GM12878 (cell line): ENCODE measurements at regions not wholly inside any gene's neighbourhood (a gene's known extent, or its start where the extent isn't known, plus 50 kb on each side); places are given as distances from the start of the nearest gene placed in this dataset.

Source experiments
- ATAC-seq: fragments of 200-7000 bp; cut with Tn5 transposase; 3 replicates; pipeline ENCODE4 v1.9.1; 2020; ENCODE audit warnings: mild to moderate bottlenecking, moderate library complexity
- BruUV-seq: library from RNA; stranded (reverse); fragments of 400-500 nt; replicated peaks from 2 replicates; lab custom pipeline; 2021; lab: Mats Ljungman, UMichigan
- CTCF ChIA-PET: fragments of 300-600 bp; sonication (Branson Sonifier 250); formaldehyde crosslinking; extraction: SDS; loops from one replicate; lab custom pipeline; 2021; ENCODE audit warnings: inconsistent platforms; lab: Yijun Ruan, JAX
- POLR2A ChIA-PET: fragments of 350-600 bp; formaldehyde crosslinking; extraction: SDS; loops from one replicate; lab custom pipeline; 2021; ENCODE audit warnings: inconsistent platforms; lab: Charles Lee
- RAD21 ChIA-PET: fragments of 300-600 bp; sonication (Branson Sonifier 250); formaldehyde crosslinking; loops from one replicate; lab custom pipeline; 2023; ENCODE audit warnings: antibody characterized with exemption; ENCODE audit not compliant: unreplicated experiment; lab: Charles Lee
- SMC1A ChIA-PET: fragments of 300-600 bp; sonication (Branson Sonifier 250); formaldehyde crosslinking; loops from one replicate; lab custom pipeline; 2023; ENCODE audit not compliant: unreplicated experiment, uncharacterized antibody; lab: Charles Lee
- DNase-seq: peaks from one replicate; pipeline ENCODE4 v3.0.0-alpha.2; 2011; ENCODE audit warnings: low read depth, low spot score
- FAIRE-seq: peaks from 3 replicates; lab custom pipeline; 2011; peaks lifted over from hg19 to GRCh38; lab: Jason Lieb, UNC
- H2AFZ ChIP-seq: 2 replicates; pipeline ENCODE4 v1.6.0; 2011; ENCODE audit warnings: low read depth, low read length, control low read depth; ENCODE audit not compliant: control insufficient read depth
- H3K27ac ChIP-seq: 2 replicates; pipeline ENCODE4 v1.5.1; 2011; ENCODE audit warnings: control low read depth; ENCODE audit not compliant: control insufficient read depth, insufficient read depth
- H3K27me3 ChIP-seq, 2 experiments: replicated peaks in 1 of 2; 2 replicates each; pipeline versions ENCODE4 v1.6.0 to v1.6.1; 2011; ENCODE audit warnings: low read length in 1 of 2; ENCODE audit not compliant: control insufficient read depth in 2 of 2, insufficient read depth in 2 of 2
- H3K36me3 ChIP-seq, 2 experiments: 2 replicates each; pipeline ENCODE4 v1.5.1; 2011; ENCODE audit warnings: low read length in 1 of 2; ENCODE audit not compliant: control insufficient read depth in 2 of 2, insufficient read depth in 2 of 2
- H3K4me1 ChIP-seq: 2 replicates; pipeline ENCODE4 v1.6.1; 2011; ENCODE audit warnings: mild to moderate bottlenecking, low read length, moderate library complexity, mixed read lengths; ENCODE audit not compliant: control insufficient read depth, insufficient read depth
- H3K4me2 ChIP-seq: 2 replicates; pipeline ENCODE4 v1.6.0; 2011; ENCODE audit warnings: control low read depth; ENCODE audit not compliant: control insufficient read depth, insufficient read depth
- H3K4me3 ChIP-seq: fragments of 200-600 bp; sonication (generic); 2 replicates; pipeline ENCODE4 v1.5.1; 2016
- H3K79me2 ChIP-seq: 2 replicates; pipeline ENCODE4 v1.6.0; 2011; ENCODE audit warnings: low read length; ENCODE audit not compliant: control insufficient read depth, insufficient read depth
- H3K9ac ChIP-seq: 2 replicates; pipeline ENCODE4 v1.8.0; 2011; ENCODE audit warnings: low read length, control low read depth, mixed read lengths; ENCODE audit not compliant: control insufficient read depth, insufficient read depth
- H3K9me3 ChIP-seq: replicated peaks from 3 replicates; pipeline ENCODE4 v1.5.1; 2011; ENCODE audit warnings: mild to moderate bottlenecking, low read length; ENCODE audit not compliant: control insufficient read depth, insufficient read depth
- H4K20me1 ChIP-seq: 2 replicates; pipeline ENCODE4 v1.6.0; 2011; ENCODE audit not compliant: control insufficient read depth, insufficient read depth
- BHLHE40 ChIP-seq, 2 experiments: fragments of 450-650 bp in 1 of 2; IDR thresholded peaks; 2 replicates each; pipeline ENCODE4 v1.6.1; 2011 to 2017; ENCODE audit warnings: low read depth in 2 of 2, borderline replicate concordance in 1 of 2, improper control_type of control experiment in 1 of 2, low read length in 1 of 2, mild to moderate bottlenecking in 1 of 2
- CBX5 ChIP-seq: sonication (generic); IDR thresholded peaks from 2 replicates; pipeline ENCODE4 v1.6.1; 2016; ENCODE audit warnings: low read depth, moderate library complexity, mild to moderate bottlenecking, inconsistent platforms
- EZH2 ChIP-seq: IDR thresholded peaks from 2 replicates; pipeline ENCODE4 v1.6.1; 2012; ENCODE audit warnings: low read depth, mild to moderate bottlenecking, control low read depth, inconsistent platforms, low read length, borderline replicate concordance; ENCODE audit not compliant: control insufficient read depth
- IKZF1 ChIP-seq: fragments of 450-650 bp; conservative IDR thresholded peaks from 2 replicates; pipeline ENCODE4 v1.6.1; 2017; ENCODE audit warnings: antibody characterized with exemption, mild to moderate bottlenecking
- JUND ChIP-seq: IDR thresholded peaks from 2 replicates; pipeline ENCODE4 v1.6.1; 2012; ENCODE audit warnings: low read depth, mild to moderate bottlenecking, low read length, improper control_type of control experiment, moderate library complexity
- KDM1A ChIP-seq: fragments of 200-600 bp; sonication (generic); IDR thresholded peaks from 2 replicates; pipeline ENCODE4 v1.6.1; 2016; ENCODE audit warnings: borderline replicate concordance
- PAX8 ChIP-seq: fragments of 450-650 bp; IDR thresholded peaks from 2 replicates; pipeline ENCODE4 v1.6.1; 2017; ENCODE audit warnings: mild to moderate bottlenecking, moderate library complexity
- POLR2AphosphoS5 ChIP-seq: IDR thresholded peaks from 2 replicates; pipeline ENCODE4 v1.6.1; 2011; ENCODE audit warnings: mild to moderate bottlenecking, low read length, inconsistent platforms
- RUNX3 ChIP-seq: IDR thresholded peaks from 2 replicates; pipeline ENCODE4 v1.6.1; 2012; ENCODE audit warnings: low read length, inconsistent platforms
- SMARCA5 ChIP-seq: fragments of 450-650 bp; IDR thresholded peaks from 2 replicates; pipeline ENCODE4 v1.6.1; 2017; ENCODE audit warnings: mild to moderate bottlenecking
- SUPT20H ChIP-seq: IDR thresholded peaks from 2 replicates; pipeline ENCODE4 v1.6.1; 2011; ENCODE audit warnings: low read depth, mild to moderate bottlenecking, low read length, moderate library complexity, borderline replicate concordance; ENCODE audit not compliant: control insufficient read depth
- WRNIP1 ChIP-seq: IDR thresholded peaks from 2 replicates; pipeline ENCODE4 v1.6.1; 2011; ENCODE audit warnings: low read depth, low read length, improper control_type of control experiment, borderline replicate concordance
- ZBTB4 ChIP-seq: fragments of 450-650 bp; formaldehyde crosslinking; IDR thresholded peaks from 2 replicates; pipeline ENCODE4 v1.4.0; 2022; ENCODE audit warnings: mild to moderate bottlenecking, moderate library complexity
- ZNF384 ChIP-seq: IDR thresholded peaks from 2 replicates; pipeline ENCODE4 v1.6.1; 2012; ENCODE audit warnings: low read depth, mild to moderate bottlenecking, low read length, improper control_type of control experiment, borderline replicate concordance
- ZZZ3 ChIP-seq: IDR thresholded peaks from 2 replicates; pipeline ENCODE4 v1.6.1; 2011; ENCODE audit warnings: low read depth; ENCODE audit not compliant: control insufficient read depth, insufficient read length
- WGBS: methylation state at CpG from one replicate; pipeline ENCODE4 v1.1.6; 2016; ENCODE audit warnings: low lambda C conversion rate; ENCODE audit not compliant: insufficient replicate concordance, insufficient coverage; ENCODE audit errors: missing lambda C conversion rate; 5-methylcytosine and 5-hydroxymethylcytosine counted together
- in situ Hi-C: fragments of 300-500 bp; cut with MboI; formaldehyde crosslinking; loops from 9 replicates; pipeline ENCODE4 v1.14.3; 2018; ENCODE audit warnings: mixed read lengths
- intact Hi-C: fragments of 100-400 bp; cut with micrococcal nuclease; formaldehyde crosslinking; loops from one replicate; pipeline ENCODE4 v1.14.2; 2022; ENCODE audit not compliant: unreplicated experiment

- CTCF ChIA-PET = interaction anchor here (1.3 kb wide), 1 partner anchor 186 kb away, joined by 3 read pairs; no protein-coding TSS in a partner anchor
- H3K36me3 ChIP-seq = no peaks in the 10 kb centered on the region
- RAD21 ChIA-PET = no interaction called here
- no peaks in the 10 kb centered on the region for H3K9me3 ChIP-seq
- WGBS = 32% methylated on average over 9 of the region's 9 CpGs
- no peak overlapping the region for H2AFZ ChIP-seq
- BruUV-seq = no TSS peak
- H4K20me1 ChIP-seq = no peaks in the 10 kb centered on the region
- no peak for FAIRE-seq
- TF ChIP-seq WRNIP1 (no peak), KDM1A (no peak), CBX5 (no peak), POLR2AphosphoS5 (no peak)
- intact Hi-C loops (no loop called here), in situ Hi-C loops (no loop called here)
- no peak for ATAC-seq
- no peaks in the 10 kb centered on the region for H3K79me2 ChIP-seq
- no peak overlapping the region for H3K4me2 ChIP-seq
- no peaks in the 10 kb centered on the region for H3K27me3 ChIP-seq
- no peak overlapping the region for H3K27ac ChIP-seq
- H3K4me3 ChIP-seq = no peak overlapping the region
- H3K4me1 ChIP-seq = no peaks in the 10 kb centered on the region
- POLR2A ChIA-PET = no interaction called here
- DNase-seq = no peak
- H3K9ac ChIP-seq = no peak overlapping the region
- SMC1A ChIA-PET = no interaction called here
Measured at GRCh38 chr13:21875116-21875515, 204.2 kb downstream of the FGF9 start.

GRCh38 chr13:21879263-21879914 is 208.5 kb downstream of the FGF9 start:
- Histone ChIP-seq H3K79me2 (no peaks in the 10 kb centered on the region), H3K27me3 (no peaks in the 10 kb centered on the region), H3K36me3 (no peaks in the 10 kb centered on the region), H3K4me1 (no peaks in the 10 kb centered on the region), H3K9me3 (no peaks in the 10 kb centered on the region), H2AFZ (no peak overlapping the region), H3K4me3 (no peak overlapping the region), H4K20me1 (no peaks in the 10 kb centered on the region), H3K9ac (no peak overlapping the region), H3K4me2 (no peak overlapping the region), H3K27ac (no peak overlapping the region)
- FAIRE-seq = no peak
- ChIA-PET CTCF (no interaction called here), POLR2A (no interaction called here), SMC1A (no interaction called here), RAD21 (no interaction called here)
- no TSS peak for BruUV-seq
- intact Hi-C loops = no loop called here
- no peak for ATAC-seq
- WGBS = 22% methylated on average over 8 of the region's 8 CpGs
- no peak for DNase-seq
- in situ Hi-C loops = no loop called here
- TF ChIP-seq PAX8 (no peak), JUND (no peak), ZNF384 (no peak), SMARCA5 (no peak), ZZZ3 (no peak), RUNX3 (no peak), ZBTB4 (no peak), IKZF1 (no peak), SUPT20H (no peak), BHLHE40 (IDR thresholded peaks at IDR 0.05; ENCODE audit: borderline replicate concordance in 1 of 2, low read depth in 2 of 2, low read length in 1 of 2) (no peak), EZH2 (no peak)
